SKM-1 (cell line): ENCODE measurements at regions not wholly inside any gene's neighbourhood (a gene's known extent, or its start where the extent isn't known, plus 50 kb on each side); places are given as distances from the start of the nearest gene placed in this dataset.

ENCODE experiments used
- DNase-seq: peaks from one replicate; lab custom pipeline; 2025; ENCODE audit not compliant: unreplicated experiment; lab: John Stamatoyannopoulos, UW

DNA sequence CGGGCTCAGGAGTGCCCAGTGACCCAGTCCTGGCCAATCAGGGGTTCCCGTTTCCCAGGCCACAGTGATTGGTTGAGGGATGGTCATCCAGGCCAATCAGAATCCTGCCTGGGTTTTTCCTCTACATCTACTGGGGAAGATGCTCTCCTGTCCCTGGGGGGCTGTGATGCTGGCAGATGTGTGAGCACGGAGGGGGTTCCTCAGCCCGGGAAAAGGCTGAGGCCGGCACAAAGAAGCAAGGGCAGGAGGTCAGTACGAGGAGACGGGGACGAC lies 171.2 kb downstream of the CTTN start:
- no peak for DNase-seq

DNA sequence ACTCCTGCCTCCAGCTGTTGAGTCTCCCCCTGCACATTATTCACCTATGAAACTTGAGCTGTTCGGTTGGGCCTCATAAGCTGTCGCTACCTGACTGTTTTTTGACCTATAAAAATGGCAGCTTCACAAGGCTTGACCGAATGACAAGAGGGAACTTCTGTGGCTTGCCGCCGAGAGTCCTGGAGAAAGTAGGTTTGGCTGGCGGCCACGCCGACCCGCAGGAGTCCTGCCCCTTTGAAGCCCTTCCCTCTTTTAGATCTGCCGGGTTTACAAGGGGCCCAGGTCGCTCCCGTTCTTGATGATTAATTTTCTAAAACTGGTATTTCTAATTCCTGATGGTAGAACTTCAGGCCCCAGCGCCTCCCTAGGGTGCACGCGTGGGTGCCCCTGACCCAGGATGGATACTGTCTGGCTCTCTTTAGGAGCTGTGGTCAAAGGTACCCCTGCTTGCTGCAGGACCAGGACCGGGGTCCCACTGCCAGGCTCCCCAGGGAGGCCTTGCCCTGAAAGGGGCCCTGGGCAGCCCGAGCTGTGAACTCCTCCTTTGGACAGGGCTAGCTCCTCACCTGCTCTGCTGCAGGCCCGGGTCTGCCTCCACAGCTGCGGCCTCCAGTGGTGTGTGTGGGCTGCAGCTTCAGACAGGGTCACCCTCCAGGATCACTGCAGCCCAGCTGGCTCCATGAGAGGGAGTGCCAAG lies 171.8 kb downstream of the CTTN start:
- DNase-seq = no peak

DNA sequence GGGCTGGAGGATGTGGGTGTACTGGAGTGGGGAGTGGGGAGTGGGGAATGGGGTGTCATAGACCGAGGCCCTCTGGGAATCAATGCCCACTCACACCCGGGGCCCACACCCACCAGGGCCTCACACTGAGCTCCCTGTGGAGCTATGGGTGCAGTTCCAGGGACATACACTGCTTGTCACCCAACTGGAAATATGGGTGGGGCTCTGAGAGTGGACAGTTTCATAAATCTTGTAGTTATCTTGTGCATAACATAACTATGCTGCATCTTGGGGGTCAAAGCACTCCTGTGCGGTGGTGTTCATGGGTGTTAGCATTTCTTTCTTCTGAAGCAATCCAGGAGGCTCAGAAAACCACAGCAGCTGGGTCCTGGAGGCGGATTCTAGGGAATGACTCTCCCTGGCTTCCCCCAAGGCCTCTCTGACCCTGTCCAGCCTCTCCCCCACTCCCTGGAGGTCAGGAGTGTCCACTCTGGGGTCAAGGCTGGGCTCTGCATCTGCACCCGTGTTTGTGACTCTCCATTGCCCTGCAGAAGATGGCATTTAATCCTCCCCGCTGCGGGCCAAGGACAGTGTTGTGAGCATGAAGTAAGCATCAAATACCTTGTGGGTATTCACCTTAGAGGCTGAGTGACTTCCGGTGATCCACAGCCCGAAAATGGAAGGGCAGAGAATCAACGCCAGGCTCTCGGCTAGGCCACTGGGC lies 172.5 kb downstream of the CTTN start:
- DNase-seq = no peak

DNA sequence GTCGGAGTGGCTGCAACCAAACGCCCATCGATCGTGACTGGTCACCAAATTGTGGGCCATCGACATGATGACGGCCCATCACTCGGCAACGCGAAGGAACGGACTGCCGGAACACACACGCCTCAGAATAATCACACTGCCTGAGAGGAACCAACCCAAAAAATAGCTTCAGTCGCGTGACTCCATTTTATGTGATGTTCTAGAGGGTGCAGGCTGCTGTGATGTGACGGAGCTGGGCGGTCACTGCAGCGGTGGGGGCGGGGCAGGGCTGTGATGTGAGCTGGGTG lies 174.6 kb downstream of the CTTN start:
- DNase-seq = no peak

GRCh38 chr11:70573701-70574151 lies 175.4 kb downstream of the CTTN start:
- no peak for DNase-seq

DNA sequence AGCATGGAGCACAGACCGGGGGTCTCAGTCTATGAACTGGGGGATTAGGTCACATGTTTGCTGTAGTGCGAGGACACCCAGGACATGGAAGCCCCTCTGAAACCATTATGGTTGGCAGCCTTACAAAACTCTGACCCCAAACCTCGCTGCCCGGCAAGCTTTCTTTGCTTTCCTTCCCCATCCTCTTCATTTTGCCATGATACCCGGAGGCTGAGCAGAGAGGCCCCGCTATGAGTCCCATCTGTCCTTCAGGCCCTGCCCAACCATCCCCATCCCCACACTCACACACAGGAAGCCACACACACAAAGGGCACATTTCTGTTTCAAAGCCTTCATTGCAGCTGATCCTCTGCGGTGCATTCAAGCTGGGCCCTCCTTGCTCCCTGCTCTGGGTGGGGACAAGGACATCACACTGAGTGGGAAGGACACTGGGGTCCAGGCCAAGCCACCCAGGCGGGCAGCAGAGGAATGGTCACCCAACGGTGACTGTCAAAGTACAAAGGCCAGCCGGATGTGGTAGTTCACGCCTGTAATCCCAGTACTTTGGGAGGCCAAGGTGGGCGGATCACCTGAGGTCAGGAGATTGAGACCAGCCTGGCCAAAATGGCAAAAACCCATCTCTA lies 176.5 kb downstream of the CTTN start:
- DNase-seq = no peak

DNA sequence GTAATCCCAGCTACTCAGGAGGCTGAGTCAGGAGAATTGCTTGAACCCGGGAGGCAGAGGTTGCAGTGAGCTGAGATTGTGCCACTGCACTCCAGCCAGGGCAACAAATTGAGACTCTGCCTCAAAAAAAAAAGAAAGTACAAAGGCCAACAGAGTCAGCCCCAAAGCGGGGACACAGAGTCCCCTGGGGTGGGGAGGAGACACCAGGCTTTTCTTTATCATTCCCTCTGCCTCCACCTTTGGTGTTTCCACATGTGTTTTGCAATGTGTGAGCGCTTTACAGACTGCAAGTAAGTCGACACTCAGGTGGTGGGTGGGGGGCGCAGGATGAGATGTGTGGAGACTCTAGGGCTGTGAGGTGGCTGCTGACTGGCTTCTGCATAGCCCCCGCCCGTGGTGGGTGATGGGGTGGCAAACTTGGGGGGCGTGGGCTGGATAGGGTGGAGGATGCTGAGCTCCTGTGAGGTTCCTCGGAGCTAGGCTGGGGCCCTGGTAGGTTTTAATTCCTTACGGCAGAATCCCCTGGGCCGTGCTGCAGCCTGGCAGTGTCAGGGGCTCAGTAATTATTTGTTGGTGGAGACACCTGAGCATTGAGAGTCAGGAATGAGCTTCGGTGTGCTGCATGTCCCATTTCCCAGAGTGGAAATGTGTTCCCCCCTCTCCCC lies 177.2 kb downstream of the CTTN start:
- DNase-seq = no peak

DNA sequence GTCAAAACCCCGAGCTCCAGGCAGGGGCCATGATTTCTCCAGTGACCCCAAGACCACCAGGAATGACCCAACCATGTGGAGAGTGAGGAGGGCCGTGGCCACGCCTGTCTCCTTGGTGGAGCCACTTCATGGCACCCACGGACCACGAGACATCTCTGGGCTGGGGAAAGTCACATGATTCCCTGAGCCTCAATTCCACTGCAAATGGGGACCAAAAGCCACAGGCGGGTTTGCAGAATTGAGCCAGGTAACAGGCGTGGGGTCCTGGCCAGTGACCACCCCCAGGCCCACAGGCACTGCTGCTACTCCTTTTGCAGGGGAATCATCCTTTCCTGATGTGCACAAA lies 178.9 kb downstream of the CTTN start:
- DNase-seq = no peak

DNA sequence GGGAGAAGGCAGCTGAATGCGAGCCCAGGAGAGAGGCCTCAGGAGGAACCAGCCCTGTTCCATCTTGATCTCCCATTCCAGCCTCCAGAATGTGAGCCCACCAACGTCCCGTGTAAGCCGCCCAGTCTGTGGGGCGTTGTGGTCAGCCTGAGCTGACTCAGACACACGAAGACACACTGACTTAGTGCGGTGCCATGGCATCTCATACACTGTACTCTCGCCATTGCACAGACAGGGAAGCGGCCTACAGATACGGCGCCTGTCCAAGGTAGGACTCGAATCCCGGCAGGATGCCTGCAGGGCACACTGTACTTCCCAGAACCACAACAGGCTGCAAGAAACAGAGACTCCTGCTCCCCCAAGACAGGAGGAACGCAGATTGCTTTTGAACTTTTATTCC lies 179.6 kb downstream of the CTTN start:
- DNase-seq = no peak

DNA sequence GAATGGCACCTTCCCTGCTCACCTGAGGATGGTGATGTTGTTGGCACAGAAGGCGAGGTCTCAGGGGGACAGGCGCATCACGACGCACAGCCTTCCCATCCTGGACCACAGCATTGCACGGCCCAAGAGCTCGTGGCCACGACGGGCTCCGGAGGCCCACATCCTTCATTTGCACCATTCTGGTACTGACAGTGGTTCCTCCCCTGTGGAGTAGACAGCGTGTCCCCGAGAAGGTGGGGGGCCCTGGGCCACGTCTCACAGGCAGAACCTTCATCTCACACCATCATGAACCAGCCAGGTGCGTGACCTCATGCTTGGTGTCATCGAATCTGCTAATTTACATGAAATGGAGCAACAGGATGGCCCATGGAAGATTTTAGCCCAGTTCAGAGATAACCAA lies 180.0 kb downstream of the CTTN start:
- DNase-seq = no peak

DNA sequence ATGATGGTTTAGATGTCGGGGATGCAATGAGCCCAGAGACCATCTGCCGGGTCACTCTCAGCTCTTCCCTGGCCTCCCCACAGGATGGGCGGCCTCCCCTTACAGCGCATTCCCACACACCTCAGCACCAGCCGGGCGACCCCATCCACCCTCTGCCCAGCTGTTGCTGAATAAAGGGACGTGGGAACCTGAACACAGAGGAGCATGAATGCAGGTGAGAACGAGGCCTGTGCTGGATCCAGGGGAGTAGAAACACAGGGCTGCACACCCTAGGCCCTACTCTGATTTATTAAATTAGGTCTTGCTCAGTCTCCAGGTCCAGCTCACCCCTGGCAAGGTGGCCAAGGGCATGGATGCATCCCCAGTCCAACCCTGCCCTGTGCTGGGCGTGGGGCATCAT lies 180.5 kb downstream of the CTTN start:
- no peak for DNase-seq

DNA sequence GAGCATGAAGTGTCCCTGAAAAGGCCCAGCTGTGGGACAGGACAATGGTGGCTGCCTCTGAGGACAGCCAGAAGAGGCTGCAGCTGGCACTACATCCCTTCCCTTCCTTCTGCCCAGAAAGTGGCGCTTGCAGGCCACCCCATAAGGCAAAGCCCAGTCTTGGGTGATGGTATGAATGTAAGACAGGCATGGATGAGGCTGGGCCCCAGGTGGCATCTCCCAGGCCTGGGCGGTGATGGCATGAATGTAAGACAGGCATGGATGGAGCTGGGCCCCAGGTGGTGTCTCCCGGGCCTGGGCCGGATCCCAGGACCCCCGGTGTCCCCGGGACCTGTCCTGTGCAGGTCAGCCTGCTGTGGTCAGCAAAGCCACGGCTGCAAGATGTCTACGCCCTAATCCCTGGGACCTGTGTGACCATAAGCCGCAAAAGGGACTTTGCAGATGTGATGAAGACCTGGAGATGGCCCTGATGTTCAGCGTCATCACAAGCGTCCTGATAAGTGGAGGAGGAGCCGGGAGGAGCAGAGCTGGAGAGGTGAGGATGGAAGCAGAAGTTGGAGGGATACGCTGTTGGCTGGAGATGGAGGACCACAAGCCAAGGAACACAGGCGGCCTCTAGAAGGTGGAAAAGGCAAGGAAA lies 181.1 kb downstream of the CTTN start:
- DNase-seq = no peak

DNA sequence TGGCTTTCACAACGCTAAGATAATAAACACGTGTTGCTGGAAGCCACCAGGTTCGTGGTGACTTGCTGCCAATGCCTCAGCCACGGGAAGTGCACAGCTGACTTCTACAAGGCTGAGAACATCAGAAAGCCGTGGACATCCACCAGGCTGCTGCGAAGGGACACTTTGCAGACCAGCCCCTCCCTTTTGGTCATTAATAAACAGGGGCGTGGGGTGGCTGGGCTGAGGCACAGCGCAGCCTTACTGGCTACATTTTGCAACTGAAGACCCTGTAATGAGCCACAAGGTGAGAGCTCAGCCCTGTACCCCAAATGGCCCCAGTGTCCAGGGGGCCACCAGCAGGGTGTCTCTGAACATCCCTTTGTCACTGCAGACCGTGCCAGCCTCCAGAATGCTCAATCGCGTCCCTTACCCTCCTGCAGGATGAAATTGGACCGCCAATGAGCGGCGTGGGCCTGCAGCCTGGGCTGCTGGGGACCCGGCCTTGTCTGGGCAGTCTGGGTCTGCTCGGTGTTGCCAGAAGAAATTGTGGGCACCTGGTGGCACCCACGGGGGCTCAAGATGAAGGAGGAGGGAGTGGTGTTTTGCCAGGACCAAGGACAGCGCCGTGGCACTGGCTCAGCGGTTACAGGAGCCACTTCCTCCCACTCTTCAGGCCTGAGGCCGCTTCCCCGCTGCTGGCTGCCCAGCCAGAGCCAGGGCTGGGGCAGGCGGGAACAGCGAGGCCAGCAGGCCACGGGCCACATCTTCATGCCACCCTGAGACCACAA lies 181.9 kb downstream of the CTTN start:
- no peak for DNase-seq

DNA sequence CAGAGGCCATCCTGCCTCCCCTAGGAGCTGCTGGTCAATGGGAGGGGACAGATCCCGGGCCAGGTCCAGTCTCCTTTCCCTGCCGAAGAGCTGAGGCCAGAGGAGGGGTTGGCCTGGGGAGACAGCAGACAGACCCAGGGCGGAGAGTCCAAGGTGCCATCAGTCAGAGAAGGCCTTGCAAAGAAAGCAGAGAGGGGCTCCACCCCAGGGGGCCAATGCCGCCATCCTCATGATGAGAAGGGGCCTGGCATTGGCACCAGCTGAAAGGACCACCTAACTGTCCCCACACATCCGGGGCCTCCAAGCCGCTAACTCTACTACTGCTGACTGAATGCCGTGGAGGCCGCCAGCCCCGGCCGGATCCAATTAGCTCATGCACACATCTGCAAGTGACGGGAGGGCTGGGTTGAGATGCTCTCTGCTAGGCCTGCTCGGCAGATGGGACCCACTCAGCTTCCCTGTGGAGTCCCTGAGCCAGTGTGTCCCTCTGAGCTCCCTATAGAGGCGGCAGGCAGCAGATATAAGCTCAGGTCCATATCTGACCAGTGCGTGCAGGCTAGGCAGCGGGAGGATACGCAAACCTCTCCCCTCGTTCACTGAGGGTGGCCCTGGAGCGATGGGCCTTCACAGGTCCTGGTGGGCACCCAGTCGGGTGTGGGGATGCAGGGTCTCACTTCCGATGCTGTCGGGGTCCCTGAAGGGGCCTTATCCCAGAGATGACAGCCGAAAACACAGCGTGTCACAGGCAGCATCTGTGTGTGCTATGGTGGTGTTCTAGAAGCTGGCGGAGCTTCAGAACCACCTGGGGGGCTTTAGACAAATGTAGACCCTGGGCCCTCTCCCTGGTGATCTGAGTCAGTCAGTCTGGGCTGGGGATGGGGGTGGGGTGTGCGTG lies 183.9 kb downstream of the CTTN start:
- no peak for DNase-seq

- DNase-seq = no peak
Observed at GRCh38 chr11:70582886-70583641, 184.7 kb downstream of the CTTN start.

- DNase-seq = no peak
Observed at GRCh38 chr11:70583781-70584218, 185.5 kb downstream of the CTTN start.

DNA sequence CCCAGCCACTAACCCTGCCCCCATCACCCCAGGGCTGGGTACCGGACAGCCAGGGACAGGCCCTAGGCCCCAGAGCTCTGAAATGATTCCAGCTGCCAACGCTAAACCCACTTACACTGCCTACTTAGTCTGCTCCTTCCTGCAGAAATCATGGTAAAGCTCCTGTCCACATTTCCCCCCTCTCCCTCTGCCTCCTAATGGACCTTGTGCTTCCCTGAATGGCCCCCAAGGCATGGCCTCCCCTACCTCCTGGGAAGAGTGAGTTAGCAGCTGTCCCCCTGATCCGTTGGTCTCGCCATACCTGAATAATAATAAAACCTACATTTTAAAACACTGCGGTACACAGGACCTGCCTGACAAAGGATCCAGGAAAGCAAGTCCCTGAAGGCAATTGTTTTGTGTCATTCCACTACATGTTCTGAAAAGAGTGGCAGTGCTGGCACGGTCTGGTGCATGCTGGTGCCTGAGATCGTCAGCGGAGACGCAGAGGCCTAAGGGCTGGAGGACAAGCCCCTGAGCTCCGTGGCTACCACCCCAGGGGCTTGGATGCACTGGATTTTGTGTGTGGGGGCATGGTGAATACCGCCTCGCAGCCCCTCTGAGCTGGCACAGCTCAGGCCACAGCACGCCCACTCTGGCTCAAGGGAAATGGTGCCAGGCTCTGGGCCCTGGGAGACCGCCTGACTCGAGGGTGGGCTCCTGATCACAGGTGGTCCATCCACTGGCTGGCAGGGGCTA lies 186.3 kb downstream of the CTTN start:
- no peak for DNase-seq

- DNase-seq = no peak
Observed at GRCh38 chr11:70585236-70585545, 186.9 kb downstream of the CTTN start.
